ACHN (cell line): ENCODE measurements at regions not wholly inside any gene's neighbourhood (a gene's known extent, or its start where the extent isn't known, plus 50 kb on each side); places are given as distances from the start of the nearest gene placed in this dataset.
A peak's percentile ranks its signal among the peaks of the same experiment; 100 is the strongest.
"Not testable (repeated sequence)": the region's sequence is repeated elsewhere in the genome, so short reads cannot be mapped to it uniquely, and the experiment has no call there.

Source experiments
- DNase-seq: peaks from one replicate; pipeline ENCODE4 v3.0.0-alpha.2; 2015
- in situ Hi-C: cut with HindIII; loops from 2 replicates; pipeline ENCODE4 v1.10.0; 2017; ENCODE audit warnings: low sequenced_read_pairs, low pct_ligation_motif_present, low pct_unique_long_range_greater_than_20kb

DNA sequence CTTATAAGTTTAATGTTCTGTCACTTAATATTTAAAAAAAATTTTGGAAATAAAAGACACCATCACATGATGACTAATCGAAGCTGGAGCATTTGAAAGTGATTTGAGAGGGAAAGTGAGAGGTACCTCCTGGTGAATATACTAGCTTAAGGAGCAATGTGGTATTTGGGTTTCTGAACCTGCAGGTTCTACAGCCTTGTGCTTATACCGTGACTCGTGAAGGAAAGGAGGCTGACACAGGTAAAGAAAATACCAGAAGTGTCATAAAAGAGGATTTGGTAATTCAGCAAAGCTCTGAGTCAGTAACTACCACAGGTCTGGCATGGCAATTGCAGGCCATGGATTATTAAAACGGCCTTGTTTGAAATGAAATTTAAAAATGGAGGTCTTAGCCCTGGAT lies 151.0 kb downstream of the SLC38A4 start:
- no peak for DNase-seq
- in situ Hi-C loops = no loop called here

DNA sequence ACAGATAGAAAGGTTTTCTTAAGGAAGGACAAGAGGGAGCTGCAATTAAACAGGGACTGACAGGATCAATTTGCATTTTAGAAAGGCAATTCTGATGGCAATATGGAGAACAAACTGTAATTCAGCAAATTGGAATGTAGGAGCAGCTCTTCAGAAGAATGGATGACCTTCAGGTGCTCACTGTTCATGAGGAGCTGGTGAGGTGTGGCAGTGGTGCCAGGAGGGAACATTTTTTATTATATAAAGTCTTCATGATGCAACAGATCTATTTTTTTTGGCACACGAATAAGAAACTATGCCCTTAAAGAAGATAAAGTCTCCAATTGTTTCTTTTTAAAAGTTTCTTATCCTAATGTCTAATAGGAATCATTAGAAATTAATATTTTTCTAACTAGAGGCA lies 151.7 kb downstream of the SLC38A4 start:
- no peak for DNase-seq
- in situ Hi-C loops = no loop called here

DNA sequence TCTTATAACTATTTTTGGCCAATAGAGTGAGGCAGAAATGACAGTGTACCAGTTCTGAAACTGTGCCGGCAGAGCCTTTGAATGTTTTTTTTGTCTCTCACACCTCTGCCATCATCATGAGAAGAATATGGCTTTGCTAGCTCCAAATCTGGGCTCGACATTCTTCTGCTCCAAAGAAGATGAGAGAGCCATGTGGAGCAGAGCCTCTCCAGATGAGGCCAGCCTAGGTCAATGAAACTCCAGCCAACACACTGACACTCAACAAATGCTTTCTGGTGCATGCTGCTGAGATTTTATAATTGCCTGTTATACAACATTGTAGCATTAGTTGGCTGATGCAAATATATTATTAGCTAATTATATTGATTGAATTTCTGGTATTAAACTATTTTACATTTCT lies 154.7 kb downstream of the SLC38A4 start:
- in situ Hi-C loops = no loop called here
- DNase-seq = no peak

DNA sequence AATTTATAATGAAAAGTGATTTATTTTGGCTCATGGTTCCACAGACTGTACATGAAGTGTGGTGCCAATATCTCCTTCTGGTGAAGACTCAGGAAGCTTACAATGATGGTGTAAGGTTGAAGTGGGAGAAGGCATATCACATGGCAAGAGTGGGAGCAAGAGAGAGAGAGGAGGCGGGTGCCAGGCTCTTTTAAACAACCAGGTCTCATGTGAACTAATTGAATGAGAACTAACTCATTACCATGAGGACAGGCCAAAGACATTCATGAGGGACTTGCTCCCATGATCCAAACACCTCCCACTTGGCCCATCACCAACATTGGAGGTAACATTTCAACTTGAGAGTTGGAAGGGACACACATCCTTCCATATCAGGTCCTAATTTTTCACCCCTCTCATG lies 155.2 kb downstream of the SLC38A4 start:
- in situ Hi-C loops = no loop called here
- no peak for DNase-seq

DNA sequence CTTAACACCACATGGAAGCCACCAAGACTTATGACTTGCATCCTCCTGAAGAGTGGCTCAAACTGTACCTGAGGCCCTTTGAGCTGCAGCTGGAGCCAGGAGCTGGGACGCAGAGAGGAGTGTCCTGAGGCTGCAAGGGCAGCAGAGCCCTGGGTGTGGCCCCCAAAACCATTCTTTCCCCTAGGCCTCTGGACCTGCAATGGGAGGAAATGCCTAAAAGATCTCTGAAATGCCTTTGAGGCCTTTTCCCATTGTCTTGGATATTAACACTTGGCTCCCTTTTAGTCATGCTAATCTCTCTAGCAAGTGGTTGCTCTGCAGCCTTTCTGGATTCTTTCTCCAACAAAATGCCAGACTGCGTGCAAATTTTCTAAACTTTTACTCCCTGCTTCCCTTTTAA lies 156.1 kb downstream of the SLC38A4 start:
- in situ Hi-C loops = no loop called here
- DNase-seq = no peak

DNA sequence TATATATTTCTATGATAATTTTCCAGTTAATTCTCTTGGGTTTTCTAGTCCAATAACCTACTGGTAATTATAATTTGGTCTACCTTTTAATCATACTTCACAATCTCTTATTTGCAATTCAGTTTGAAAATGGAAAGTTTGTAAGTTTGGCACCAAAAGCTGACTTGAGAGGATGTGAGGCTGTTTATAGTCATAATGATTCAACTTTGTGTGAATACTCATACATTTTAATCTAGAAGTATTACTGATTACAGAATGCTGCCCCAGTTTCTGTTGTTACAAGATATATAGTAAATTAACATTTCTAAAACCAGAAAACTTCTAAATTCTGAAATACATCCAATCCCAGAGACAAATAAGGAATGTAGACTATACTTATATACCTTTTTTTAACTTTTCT lies 158.2 kb downstream of the SLC38A4 start:
- DNase-seq = no peak
- in situ Hi-C loops = no loop called here

DNA sequence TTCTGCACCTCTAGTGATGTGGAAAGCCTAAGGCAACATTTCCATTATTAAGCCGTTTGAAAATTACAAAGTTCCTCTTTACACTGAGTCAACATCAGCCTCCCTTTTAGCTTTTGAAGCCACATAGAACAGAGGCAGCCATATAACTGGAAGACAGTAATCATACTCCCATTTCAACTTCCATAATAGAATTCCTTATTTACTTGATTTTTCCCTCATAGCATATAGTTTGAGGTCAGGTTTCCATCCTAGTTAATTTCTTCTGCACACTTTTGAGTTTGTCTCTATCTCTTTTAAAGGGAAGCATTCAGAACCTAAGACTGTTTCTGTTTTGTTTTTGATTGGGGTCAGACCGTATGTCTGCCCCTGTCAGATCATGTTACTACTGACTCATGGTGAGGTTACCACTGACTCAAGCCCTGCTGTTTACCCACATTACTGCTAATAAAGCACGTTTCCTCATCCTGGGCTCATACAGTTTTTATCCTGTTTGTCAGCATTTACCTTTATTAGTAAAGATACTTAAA lies 161.0 kb downstream of the SLC38A4 start:
- DNase-seq = peak; percentile 72
- in situ Hi-C loops = no loop called here

DNA sequence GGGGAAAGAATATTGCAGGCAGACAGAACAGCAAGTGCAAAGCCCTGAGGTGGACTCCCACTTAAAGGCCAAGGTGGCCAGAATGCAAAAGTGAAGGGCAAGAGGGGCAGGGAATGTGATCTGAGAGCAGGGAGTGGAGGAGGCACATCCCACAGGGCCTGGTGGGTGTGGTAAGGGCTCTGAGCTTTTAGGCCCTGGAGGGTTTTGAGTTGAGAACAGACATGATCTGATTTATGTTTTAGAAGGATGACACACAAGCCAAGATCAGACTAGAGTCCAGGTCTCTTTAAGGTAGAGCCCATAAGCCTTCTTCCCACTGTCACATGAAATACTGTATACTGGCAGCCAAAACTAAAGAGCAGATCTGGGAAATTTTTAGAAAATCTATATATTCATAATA lies 162.5 kb downstream of the SLC38A4 start:
- DNase-seq = no peak
- in situ Hi-C loops = no loop called here

DNA sequence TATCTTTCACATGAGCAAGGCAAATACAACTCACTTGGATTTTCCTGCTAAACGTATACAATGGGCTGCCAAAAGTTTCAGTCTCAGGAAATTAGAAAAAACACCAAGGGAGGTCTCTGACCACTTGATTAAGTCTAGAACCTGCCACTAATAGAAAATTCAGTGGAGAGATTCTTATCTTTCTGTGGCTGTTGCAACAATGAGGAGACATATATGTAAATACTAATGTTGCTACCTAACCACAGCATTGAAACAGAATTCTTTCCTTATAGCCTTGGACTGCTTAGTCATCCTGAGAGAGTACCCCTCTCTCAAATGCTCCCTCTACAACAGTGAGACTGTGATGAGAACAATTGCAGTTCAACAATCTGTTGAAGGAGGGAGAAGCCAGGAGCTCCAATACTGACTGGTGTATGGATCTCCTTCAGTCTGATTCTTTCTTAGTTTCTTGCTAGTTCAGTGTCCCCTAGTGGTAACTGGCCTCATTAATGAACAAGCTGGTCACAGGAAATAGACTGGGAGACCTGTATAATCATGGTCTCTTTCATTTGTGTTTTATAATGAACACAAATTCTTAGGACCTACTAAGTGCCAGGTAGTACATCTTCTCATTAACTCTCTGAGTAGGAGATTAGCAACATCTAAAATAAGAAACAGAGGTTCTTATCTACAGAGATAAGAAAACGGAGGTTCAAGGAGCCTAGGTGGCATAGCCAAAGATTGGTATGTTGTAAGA lies 164.5 kb downstream of the SLC38A4 start:
- DNase-seq = peak; percentile 87
- in situ Hi-C loops = no loop called here

DNA sequence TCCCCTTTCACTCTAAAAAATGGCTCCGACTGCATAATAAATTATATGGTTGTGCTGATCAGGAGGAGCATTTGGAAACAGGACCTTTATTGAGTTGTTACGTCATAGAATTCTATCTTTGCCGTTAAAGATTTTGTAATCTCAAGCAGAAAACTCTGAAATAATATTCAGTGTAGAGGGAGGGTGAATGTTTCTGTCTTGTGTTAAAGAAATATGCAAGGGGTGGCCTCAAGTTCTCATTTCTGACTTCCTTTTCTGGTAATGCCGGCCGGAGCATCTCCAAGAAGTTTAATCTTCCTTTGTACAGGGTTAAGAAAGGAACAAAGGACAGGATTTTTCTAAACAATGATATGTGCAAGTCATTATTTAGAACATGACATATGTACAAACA lies 165.1 kb downstream of the SLC38A4 start:
- no peak for DNase-seq
- in situ Hi-C loops = no loop called here

DNA sequence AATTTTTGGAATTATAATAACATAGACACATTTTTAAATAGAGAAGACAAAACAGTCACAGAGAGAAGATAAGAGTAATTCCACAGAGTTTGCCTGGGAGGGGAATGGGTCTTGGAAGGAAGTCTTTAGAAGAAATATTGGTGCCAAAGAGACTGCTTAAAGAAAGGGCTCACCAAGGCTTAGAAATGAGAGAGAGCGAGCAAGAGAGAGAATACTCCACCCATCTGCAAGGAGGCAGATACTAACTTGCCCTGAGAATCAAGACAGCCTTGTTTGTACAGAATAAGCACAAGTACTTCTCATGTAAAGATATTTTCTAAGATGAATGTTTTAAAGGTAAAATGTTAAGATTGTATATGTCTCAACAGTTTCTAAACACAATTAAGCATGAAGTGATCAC lies 165.5 kb downstream of the SLC38A4 start:
- in situ Hi-C loops = no loop called here
- DNase-seq = no peak

DNA sequence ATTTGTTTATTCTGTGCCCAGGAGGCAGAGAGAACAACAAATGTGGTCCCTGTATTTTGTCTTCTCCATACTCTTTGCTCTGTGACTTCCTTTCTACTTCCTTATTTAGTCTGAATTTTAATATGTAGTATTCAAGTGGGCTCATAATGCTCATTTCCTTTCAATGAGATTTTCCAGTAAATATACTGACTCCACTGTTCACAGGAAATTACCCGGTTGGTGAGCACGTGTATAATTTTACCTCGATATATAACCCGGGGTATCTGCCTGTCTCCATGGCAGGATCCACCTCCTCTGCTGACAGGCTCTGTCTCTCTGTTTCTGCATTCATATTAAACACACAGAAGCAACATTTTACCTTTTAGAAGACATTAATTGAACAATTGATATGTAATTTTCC lies 166.0 kb downstream of the SLC38A4 start:
- in situ Hi-C loops = no loop called here
- DNase-seq = no peak

DNA sequence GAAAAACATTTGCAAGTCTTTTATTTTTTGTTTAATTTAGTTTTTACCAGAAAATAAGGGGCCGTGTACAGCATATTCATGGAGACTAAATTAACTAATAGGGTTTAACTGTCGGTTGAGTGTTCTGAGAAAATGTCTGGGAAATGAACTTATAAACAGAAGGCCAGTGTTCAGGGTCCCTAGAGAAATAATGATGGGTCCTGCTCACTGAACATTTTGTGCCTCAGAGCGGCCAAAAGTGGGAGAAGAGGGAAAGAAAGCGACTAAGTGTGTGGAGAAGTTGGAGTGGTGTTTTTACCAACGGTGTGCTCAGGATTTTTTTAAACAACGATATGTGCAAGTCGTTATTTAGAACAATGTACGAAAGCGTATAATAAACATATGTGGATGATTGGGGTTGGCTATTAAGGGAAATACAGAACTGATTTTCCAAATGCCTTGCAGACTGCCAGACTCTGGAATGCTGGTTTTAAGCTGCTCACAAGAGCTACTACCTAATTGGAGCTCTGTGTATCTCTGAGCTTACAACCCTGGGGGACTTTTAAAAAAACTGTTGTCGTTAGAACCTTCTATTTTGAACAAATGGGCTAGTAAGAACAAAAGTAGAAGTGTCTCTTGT lies 166.7 kb downstream of the SLC38A4 start:
- DNase-seq = no peak

DNA sequence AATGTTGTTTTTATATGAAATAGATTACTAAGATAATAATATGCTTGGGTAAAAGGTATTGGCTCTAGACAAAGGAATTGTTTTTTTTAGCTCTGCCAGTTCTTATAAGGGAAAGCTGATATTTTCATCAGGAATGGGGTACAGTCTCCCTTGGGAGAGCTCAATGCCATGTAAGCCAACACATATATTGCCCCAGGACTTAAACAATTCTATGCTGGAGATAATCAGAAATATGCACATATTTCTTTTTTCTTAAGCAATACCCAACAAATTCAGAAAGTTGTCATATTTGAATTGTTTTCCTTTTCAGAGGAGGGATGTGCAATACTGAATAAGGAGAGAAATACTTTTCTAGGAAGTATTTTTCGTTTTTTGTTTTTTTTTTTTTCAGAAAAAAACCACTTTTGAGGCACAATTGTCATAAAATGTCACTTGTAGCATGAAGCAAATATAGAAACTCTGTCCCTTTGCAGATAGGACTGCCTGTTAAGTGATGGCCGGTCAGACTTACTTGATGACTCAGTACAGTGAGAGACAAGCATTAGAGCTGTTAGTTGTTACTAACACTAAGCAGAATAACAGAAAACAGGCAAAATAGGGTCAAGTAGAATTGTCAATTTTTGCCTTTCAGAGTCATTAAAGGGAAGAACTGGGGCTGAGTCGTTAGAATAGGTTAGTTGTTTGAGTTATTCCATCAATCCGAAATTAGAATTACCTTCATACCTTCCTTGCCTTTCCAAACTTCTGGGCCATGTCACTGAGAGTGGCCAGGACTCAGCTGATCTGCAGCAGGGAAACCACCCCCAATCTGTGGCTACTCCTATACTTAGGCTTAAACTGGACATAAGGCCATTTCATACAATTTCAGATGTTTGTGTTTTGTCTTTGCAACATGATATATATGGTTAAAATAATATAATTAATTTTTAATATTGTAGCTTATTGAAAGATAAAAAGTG lies 168.1 kb downstream of the SLC38A4 start:
- in situ Hi-C loops = no loop called here
- no peak for DNase-seq

More for the DNA sequence above, 166.7 kb downstream of the SLC38A4 start:
- in situ Hi-C loops = no loop called here

DNA sequence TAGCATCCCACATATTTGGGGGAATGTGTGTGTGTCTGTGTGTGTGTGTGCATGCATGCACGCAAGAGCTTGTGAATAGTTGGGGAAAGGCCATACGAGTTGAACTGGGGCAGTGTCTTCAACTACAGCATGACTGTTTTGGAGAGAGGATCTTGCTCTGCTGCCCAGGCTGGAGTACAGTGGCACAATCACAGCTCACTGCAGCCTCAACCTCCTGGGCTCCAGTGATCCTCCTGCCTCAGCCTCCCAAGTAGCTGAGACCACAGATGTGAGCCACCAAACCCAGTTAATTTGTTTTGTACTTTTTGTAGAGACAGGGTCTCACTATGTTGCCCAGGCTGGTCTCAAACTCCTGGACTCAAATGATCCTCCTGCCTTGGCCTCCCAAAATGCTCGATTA lies 169.8 kb downstream of the SLC38A4 start:
- in situ Hi-C loops, DNase-seq: not testable (repeated sequence)

DNA sequence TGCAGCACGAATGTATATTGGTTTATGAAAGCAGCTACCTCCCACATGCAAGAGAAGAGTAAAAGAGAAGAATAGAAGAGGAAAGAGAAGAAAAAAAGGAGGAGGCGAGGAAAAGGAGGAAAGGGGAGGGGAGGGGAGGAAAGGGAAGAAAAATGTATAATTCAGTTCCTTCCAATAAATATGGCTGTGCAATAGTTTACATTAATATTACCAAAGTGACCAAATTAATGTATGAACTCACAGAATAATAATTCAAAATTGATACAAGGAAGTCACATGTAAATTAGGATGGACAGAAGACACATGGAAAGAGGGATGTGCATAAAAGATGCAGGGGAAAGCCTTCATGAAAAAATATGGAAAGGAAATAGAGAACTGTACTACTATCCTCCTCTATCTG lies 172.5 kb downstream of the SLC38A4 start:
- in situ Hi-C loops = no loop called here
- no peak for DNase-seq

DNA sequence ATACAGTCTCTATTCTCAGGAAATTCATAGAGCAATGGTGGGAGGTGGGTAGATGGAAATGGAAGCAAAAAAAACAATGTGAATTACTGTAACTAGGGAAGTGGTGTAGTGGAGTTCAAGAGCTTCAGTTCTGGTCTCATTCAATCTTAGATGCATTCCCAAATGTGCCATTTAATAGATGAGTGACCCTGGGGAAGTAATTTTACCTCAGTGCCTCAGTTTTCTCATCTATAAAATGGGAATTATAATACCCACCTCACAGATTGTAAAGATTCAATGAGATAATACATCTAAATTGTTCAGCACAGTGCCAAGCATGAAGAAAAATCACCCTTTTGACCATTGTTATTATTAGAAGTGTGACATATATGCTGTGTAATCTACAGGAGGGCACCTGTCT lies 173.1 kb downstream of the SLC38A4 start:
- in situ Hi-C loops = no loop called here
- no peak for DNase-seq

DNA sequence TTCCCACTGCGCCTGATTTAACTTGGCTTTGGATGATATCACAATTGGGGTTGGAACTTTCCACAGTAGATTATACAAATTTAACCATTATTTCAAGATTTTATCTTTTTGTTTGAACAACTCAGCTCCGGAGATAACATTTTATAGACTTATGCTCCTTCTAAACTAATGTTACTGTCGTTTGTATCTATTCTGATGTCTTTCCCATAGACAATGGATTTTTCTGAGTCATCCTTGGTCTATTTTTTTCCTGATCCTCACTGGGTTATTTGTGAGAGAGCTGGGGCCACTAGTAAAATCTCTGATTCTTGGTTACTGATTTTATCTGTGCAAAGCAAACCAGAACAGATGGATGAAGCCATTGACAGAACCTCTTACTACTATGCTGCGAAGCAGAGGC lies 175.1 kb downstream of the SLC38A4 start:
- in situ Hi-C loops = no loop called here

DNA sequence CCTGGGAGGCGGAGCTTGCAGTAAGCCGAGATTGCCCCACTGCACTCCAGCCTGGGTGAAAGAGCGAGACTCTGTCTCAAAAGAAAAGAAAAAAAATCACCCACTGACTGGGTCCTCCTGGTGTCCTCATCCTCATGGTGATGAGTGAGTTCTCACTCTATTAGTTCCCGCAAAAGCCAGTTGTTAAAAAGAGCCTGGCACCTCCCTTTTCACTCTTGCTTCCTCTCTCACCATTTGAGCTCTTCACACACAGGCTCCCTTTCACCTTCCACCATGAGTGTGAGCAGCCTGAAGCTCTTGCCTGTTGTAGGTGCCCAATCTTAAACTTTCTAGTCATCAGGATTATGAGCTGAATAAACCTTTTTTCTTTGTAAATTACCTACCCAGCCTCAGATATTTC lies 176.4 kb downstream of the SLC38A4 start:
- DNase-seq = no peak
- in situ Hi-C loops = no loop called here

More for the DNA sequence above, 175.1 kb downstream of the SLC38A4 start:
- no peak for DNase-seq
